GM23248 (cell line): ENCODE measurements at regions not wholly inside any gene's neighbourhood (a gene's known extent, or its start where the extent isn't known, plus 50 kb on each side); places are given as distances from the start of the nearest gene placed in this dataset.

Experiments
- DNase-seq: peaks from one replicate; pipeline ENCODE4 v3.0.0-alpha.2; 2015
- H2AFZ ChIP-seq: fragments of 200-600 bp; sonication (generic); 2 replicates; pipeline ENCODE4 v1.6.1; 2016; ENCODE audit warnings: antibody characterized with exemption
- H3F3A ChIP-seq: fragments of 200-600 bp; sonication (generic); 2 replicates; pipeline ENCODE4 v1.6.1; 2016; ENCODE audit warnings: mild to moderate bottlenecking, antibody characterized with exemption, mixed run types; ENCODE audit not compliant: insufficient read depth
- H3K27ac ChIP-seq: fragments of 200-600 bp; sonication (generic); 2 replicates; pipeline ENCODE4 v1.5.1; 2016; ENCODE audit warnings: mild to moderate bottlenecking
- H3K27me3 ChIP-seq: fragments of 200-600 bp; sonication (generic); replicated peaks from 2 replicates; pipeline ENCODE4 v1.6.1; 2016; ENCODE audit warnings: mild to moderate bottlenecking; ENCODE audit not compliant: insufficient read depth
- H3K36me3 ChIP-seq: fragments of 200-600 bp; sonication (generic); 2 replicates; pipeline ENCODE4 v1.6.1; 2016; ENCODE audit warnings: low read depth, mild to moderate bottlenecking
- H3K4me1 ChIP-seq: fragments of 200-600 bp; sonication (generic); 2 replicates; pipeline ENCODE4 v1.6.1; 2016; ENCODE audit warnings: mild to moderate bottlenecking; ENCODE audit not compliant: insufficient read depth
- H3K4me2 ChIP-seq: fragments of 200-600 bp; sonication (generic); one replicate; pipeline ENCODE4 v1.6.1; 2016; ENCODE audit warnings: mild to moderate bottlenecking; ENCODE audit not compliant: unreplicated experiment
- H3K4me3 ChIP-seq: fragments of 200-600 bp; sonication (generic); 2 replicates; pipeline ENCODE4 v1.5.1; 2016; ENCODE audit warnings: mild to moderate bottlenecking
- H3K79me2 ChIP-seq: fragments of 200-600 bp; sonication (generic); 2 replicates; pipeline ENCODE4 v1.6.1; 2016; ENCODE audit warnings: mild to moderate bottlenecking; ENCODE audit not compliant: insufficient read depth
- H3K9ac ChIP-seq: fragments of 200-600 bp; sonication (generic); 2 replicates; pipeline ENCODE4 v1.6.1; 2016; ENCODE audit warnings: mild to moderate bottlenecking
- H3K9me2 ChIP-seq: fragments of 200-600 bp; sonication (generic); 2 replicates; pipeline ENCODE4 v1.6.1; 2016; ENCODE audit warnings: mixed run types, mild to moderate bottlenecking, moderate library complexity; ENCODE audit not compliant: insufficient read depth
- H3K9me3 ChIP-seq: fragments of 200-600 bp; sonication (generic); one replicate; pipeline ENCODE4 v1.6.1; 2017; ENCODE audit warnings: low read depth
- H4K20me1 ChIP-seq: fragments of 200-600 bp; sonication (generic); 2 replicates; pipeline ENCODE4 v1.6.0; 2016; ENCODE audit not compliant: insufficient read depth
- EZH2 ChIP-seq: fragments of 200-600 bp; sonication (generic); IDR thresholded peaks from 2 replicates; pipeline ENCODE4 v1.6.1; 2018; ENCODE audit warnings: antibody characterized with exemption, mild to moderate bottlenecking; ENCODE audit not compliant: insufficient read depth, poor library complexity, severe bottlenecking
- EZH2phosphoT487 ChIP-seq: fragments of 200-600 bp; sonication (generic); IDR thresholded peaks from 2 replicates; pipeline ENCODE4 v1.6.1; 2018; ENCODE audit warnings: antibody characterized with exemption, moderate library complexity, mild to moderate bottlenecking, low read depth; ENCODE audit not compliant: insufficient read depth
- WGBS, 2 experiments: methylation state at CpG; one replicate each; pipeline ENCODE4 v1.1.6; 2015 to 2017; ENCODE audit warnings: low lambda C conversion rate in 2 of 2, low coverage in 1 of 2; ENCODE audit errors: missing lambda C conversion rate in 2 of 2; 5-methylcytosine and 5-hydroxymethylcytosine counted together
- in situ Hi-C: fragments of 300-500 bp; cut with MboI; formaldehyde crosslinking; loops from 2 replicates; pipeline ENCODE4 v1.15.0; 2020

DNA sequence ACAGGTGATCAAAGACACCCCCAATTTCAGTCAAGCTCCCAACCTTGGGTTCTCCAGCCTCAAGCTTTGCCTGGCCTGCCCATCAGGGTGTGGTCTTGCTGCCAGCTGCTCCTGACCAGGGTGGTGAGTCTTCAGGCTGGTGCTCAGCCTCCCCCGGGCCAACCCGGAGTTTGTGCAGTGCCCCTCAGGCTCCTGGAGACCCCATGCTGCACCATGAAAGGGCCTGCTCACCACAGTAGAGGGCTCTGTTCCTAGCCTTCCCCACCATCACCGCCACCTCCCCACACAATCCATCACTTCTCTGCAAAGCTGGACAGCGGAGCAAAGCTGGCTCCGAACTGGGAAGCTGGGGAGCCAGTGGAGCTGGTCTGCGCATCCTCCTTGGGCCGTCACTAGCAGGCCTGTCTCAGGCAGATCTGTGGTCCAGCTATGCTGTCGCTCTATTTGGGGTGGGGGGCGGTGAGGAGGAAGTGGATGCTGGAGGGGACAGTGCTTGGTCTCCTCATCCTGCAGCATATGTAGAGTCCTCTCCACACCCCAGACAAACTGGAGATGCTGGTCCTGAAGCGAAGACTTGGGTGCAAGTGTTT lies 88.5 kb upstream of the RPL38 start:
- in situ Hi-C loops, result no loop called here
- Histone ChIP-seq H3K4me3 (no peak overlapping the region), H3K9me2 (no peaks in the 10 kb centered on the region), H3K79me2 (no peaks in the 10 kb centered on the region), H3K36me3 (no peaks in the 10 kb centered on the region), H3K9ac (no peak overlapping the region), H3F3A (no peaks in the 10 kb centered on the region), H3K4me1 (no peaks in the 10 kb centered on the region), H3K4me2 (no peak overlapping the region), H3K9me3 (no peaks in the 10 kb centered on the region), H2AFZ (no peak overlapping the region), H3K27me3 (peaks cover 22% of the 10 kb centered on the region), H4K20me1 (no peaks in the 10 kb centered on the region), H3K27ac (no peak overlapping the region)
- 60 to 61% methylated on average over 10 of the region's 10 CpGs for WGBS, 2 experiments
- TF ChIP-seq EZH2, result no peak
- no peak for TF ChIP-seq EZH2phosphoT487
- DNase-seq, result no peak

DNA sequence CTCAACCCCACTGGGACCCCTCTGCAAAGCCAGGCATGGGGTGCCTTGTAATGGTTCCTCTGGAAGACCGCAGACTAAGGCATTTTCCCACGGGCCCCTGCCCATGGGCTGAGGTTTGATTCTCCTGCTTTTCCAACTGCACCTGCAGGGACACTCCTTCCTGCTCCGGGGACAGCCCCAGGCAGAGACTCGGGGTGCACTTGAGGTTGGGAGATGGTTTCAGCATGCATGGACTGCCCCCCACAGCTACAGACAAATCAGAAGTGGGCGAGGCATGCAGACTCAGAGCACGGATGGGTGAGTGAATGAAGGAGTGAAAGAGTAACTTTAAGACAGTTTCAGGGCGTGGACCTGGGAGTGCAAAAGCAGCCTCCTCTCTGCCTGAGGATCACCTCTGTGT lies 87.9 kb upstream of the RPL38 start:
- no peak for TF ChIP-seq EZH2
- no peak for TF ChIP-seq EZH2phosphoT487
- no peaks in the 10 kb centered on the region for H3F3A ChIP-seq
- 31% methylated on average over 7 of the region's 7 CpGs for WGBS, 2 experiments
- no peaks in the 10 kb centered on the region for H3K4me1 ChIP-seq
- H3K27me3 ChIP-seq, result peaks cover 22% of the 10 kb centered on the region
- no peaks in the 10 kb centered on the region for H4K20me1 ChIP-seq
- no peak for DNase-seq
- no peaks in the 10 kb centered on the region for H3K9me3 ChIP-seq
- no peak overlapping the region for H3K27ac ChIP-seq
- H3K9me2 ChIP-seq, result no peaks in the 10 kb centered on the region
- no peak overlapping the region for H3K4me2 ChIP-seq
- no peak overlapping the region for H2AFZ ChIP-seq
- no peaks in the 10 kb centered on the region for H3K79me2 ChIP-seq
- H3K36me3 ChIP-seq, result no peaks in the 10 kb centered on the region
- in situ Hi-C loops, result no loop called here
- no peak overlapping the region for H3K4me3 ChIP-seq
- H3K9ac ChIP-seq, result no peak overlapping the region

DNA sequence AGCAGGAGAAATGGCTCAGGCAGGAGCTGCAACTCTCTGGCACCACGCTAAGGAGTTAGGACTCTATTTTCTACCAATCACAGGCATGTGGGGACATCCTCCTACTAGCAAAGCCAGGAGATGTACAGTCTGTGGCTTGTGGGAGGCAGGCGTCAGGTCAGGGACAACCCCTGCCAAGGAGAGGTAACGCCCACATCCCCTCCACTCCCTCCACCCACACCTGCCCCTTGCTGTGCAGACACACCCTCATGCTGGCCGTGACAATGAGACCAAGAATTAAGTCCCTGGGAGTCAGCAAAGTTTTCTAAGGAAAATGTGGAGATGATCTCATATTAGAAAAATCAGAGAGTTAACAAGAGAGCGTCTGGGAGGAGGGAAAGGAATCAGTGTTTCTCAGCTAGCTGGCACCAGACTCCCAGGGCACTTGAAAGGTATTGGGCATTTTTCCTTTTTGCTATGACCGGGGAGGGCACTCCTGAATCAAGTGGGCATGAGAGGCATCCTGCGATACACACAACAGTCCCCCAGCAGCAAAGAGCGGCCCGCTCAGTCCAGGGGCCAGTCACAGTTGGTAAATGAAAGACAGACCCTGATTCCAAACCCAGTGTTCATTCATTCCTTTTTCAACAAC lies 87.3 kb upstream of the RPL38 start:
- no peak overlapping the region for H3K4me3 ChIP-seq
- H3K27ac ChIP-seq, result no peak overlapping the region
- in situ Hi-C loops, result no loop called here
- H3K9ac ChIP-seq, result no peak overlapping the region
- H3K4me2 ChIP-seq, result no peak overlapping the region
- no peaks in the 10 kb centered on the region for H3K9me2 ChIP-seq
- H3F3A ChIP-seq, result no peaks in the 10 kb centered on the region
- WGBS, 2 experiments, result 24 to 26% methylated on average over 9 of the region's 9 CpGs
- TF ChIP-seq EZH2phosphoT487, result no peak
- TF ChIP-seq EZH2, result no peak
- no peaks in the 10 kb centered on the region for H3K36me3 ChIP-seq
- H3K27me3 ChIP-seq, result peaks cover 22% of the 10 kb centered on the region
- H2AFZ ChIP-seq, result no peak overlapping the region
- no peaks in the 10 kb centered on the region for H4K20me1 ChIP-seq
- no peaks in the 10 kb centered on the region for H3K4me1 ChIP-seq
- peak; percentile 33 for DNase-seq
- no peaks in the 10 kb centered on the region for H3K79me2 ChIP-seq
- H3K9me3 ChIP-seq, result no peaks in the 10 kb centered on the region

DNA sequence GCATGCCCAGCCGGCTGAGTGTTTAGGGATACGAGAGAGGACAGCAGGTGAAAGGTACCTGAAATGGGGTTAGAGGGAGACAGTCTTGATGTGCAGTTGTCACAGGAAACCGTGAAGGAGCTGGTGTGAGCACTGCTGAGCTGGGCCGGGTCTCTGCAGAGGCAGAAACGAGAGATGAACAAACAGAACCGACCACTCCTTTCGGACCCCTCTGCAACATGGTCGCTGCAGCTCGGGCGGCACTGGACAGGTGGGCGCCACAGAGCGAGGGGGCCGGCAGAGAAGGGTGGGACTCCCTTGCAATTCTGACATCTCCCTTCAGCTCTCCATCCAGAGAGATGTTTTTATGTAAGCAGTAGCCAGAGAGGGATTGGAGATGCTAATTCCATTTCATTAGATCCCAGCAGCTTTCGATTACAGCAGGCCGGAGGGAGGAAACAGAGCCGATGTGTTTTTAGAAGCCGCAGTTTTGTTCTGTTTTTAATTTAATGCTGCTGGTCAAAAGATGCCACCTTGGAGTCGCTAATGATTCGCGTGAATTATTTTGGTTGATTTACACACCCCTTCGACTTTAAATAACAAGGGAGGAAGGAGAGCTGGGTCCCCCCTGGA lies 86.3 kb upstream of the RPL38 start:
- H3K9me2 ChIP-seq, result no peaks in the 10 kb centered on the region
- 22 to 23% methylated on average over 21 of the region's 21 CpGs for WGBS, 2 experiments
- no peaks in the 10 kb centered on the region for H3K36me3 ChIP-seq
- no peaks in the 10 kb centered on the region for H3K9me3 ChIP-seq
- no peak overlapping the region for H3K27ac ChIP-seq
- H3K4me2 ChIP-seq, result no peak overlapping the region
- H3F3A ChIP-seq, result no peaks in the 10 kb centered on the region
- DNase-seq, result no peak
- no peaks in the 10 kb centered on the region for H4K20me1 ChIP-seq
- no peak overlapping the region for H3K4me3 ChIP-seq
- no peak for TF ChIP-seq EZH2phosphoT487
- no peak for TF ChIP-seq EZH2
- no peak overlapping the region for H2AFZ ChIP-seq
- peaks cover 22% of the 10 kb centered on the region for H3K27me3 ChIP-seq
- H3K4me1 ChIP-seq, result no peaks in the 10 kb centered on the region
- in situ Hi-C loops, result no loop called here
- no peaks in the 10 kb centered on the region for H3K79me2 ChIP-seq
- H3K9ac ChIP-seq, result no peak overlapping the region

DNA sequence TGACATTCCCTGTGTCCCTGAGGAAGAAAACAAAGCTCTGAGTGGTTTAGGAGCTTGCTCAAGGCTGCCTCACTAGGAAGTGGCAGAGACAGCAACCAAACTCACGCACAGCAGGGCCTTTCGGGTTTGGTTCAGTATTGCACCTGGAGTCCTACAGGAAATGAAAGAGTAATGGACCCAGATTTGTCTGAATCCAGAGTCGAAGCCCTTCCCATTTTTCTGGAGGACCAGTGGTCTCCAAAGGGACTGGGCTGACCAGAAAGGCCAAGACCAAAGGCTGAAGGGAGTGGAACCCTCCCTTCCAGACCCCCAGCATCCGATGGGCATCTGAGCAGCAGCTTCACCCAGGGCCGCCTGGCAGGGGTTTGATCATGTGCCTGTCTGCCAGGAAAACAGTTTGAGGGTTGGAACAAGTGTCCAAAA lies 85.5 kb upstream of the RPL38 start:
- Histone ChIP-seq H3K4me1 (no peaks in the 10 kb centered on the region), H3K4me2 (no peak overlapping the region), H3K9ac (no peak overlapping the region), H3K9me2 (no peaks in the 10 kb centered on the region), H2AFZ (no peak overlapping the region), H3K27me3 (peaks cover 22% of the 10 kb centered on the region), H3K4me3 (no peak overlapping the region), H3K79me2 (no peaks in the 10 kb centered on the region), H4K20me1 (no peaks in the 10 kb centered on the region), H3K27ac (no peak overlapping the region), H3K9me3 (no peaks in the 10 kb centered on the region), H3K36me3 (no peaks in the 10 kb centered on the region), H3F3A (no peaks in the 10 kb centered on the region)
- in situ Hi-C loops, result no loop called here
- no peak for DNase-seq
- TF ChIP-seq EZH2phosphoT487 (no peak), EZH2 (no peak)
- WGBS, 2 experiments, result 61 to 63% methylated on average over 5 of the region's 5 CpGs
